Natural killer cell (primary cell): ENCODE measurements at regions not wholly inside any gene's neighbourhood (a gene's known extent, or its start where the extent isn't known, plus 50 kb on each side); places are given as distances from the start of the nearest gene placed in this dataset.

Experiments used
- ATAC-seq, 3 donors: fragments of 150-1000 bp in 2 of 3; fragments of 200-7000 bp in 1 of 3; cut with Tn5 transposase; 1 replicate in 1 of 3; 2 replicates in 2 of 3; pipeline ENCODE4 v1.10.0; 2021; ENCODE audit warnings: mild to moderate bottlenecking in 2 of 3, moderate library complexity in 2 of 3
- DNase-seq, 2 donors: peaks; one replicate each; pipeline versions ENCODE4 v3.0.0 to v3.0.0-alpha.2; 2013 to 2021; ENCODE audit warnings: mixed read lengths in 1 of 2
- H3K27ac ChIP-seq: one replicate; pipeline ENCODE4 v1.5.1; 2013; ENCODE audit warnings: mild to moderate bottlenecking, low read length
- H3K27me3 ChIP-seq: one replicate; pipeline ENCODE4 v1.6.1; 2013; ENCODE audit warnings: low read length; ENCODE audit not compliant: control insufficient read depth, insufficient read depth
- H3K36me3 ChIP-seq: one replicate; pipeline ENCODE4 v1.6.1; 2013; ENCODE audit warnings: low read length; ENCODE audit not compliant: control insufficient read depth, insufficient read depth
- H3K4me1 ChIP-seq: one replicate; pipeline ENCODE4 v1.6.1; 2013; ENCODE audit warnings: low read length; ENCODE audit not compliant: control insufficient read depth, insufficient read depth
- H3K4me3 ChIP-seq: one replicate; pipeline ENCODE4 v1.5.1; 2013; ENCODE audit warnings: low read length
- H3K9me3 ChIP-seq: one replicate; pipeline ENCODE4 v1.6.1; 2013; ENCODE audit warnings: low read length; ENCODE audit not compliant: control insufficient read depth, insufficient read depth
- H3K27ac Mint-ChIP-seq, 2 donors: one replicate each; pipeline ENCODE4 v1.8.0; 2022; ENCODE audit warnings: mild to moderate bottlenecking in 2 of 2, mixed read lengths in 2 of 2, moderate library complexity in 1 of 2
- H3K27me3 Mint-ChIP-seq, 2 donors: one replicate each; pipeline ENCODE4 v1.8.0; 2022; ENCODE audit warnings: low read depth in 2 of 2, mixed read lengths in 2 of 2
- H3K36me3 Mint-ChIP-seq: one replicate; pipeline ENCODE4 v1.8.0; 2022; ENCODE audit warnings: mixed read lengths
- H3K4me1 Mint-ChIP-seq, 2 donors: one replicate each; pipeline ENCODE4 v1.8.0; 2022; ENCODE audit warnings: mixed read lengths in 2 of 2
- H3K4me3 Mint-ChIP-seq: one replicate; pipeline ENCODE4 v1.8.0; 2022; ENCODE audit warnings: mild to moderate bottlenecking, moderate library complexity, mixed read lengths
- H3K9me3 Mint-ChIP-seq, 2 donors: one replicate each; pipeline ENCODE4 v1.8.0; 2022; ENCODE audit warnings: mixed read lengths in 2 of 2
- CTCF ChIP-seq: fragments of 200-600 bp; IDR thresholded peaks from one replicate; pipeline ENCODE4 v1.8.0; 2022; ENCODE audit warnings: antibody characterized with exemption
- WGBS: methylation state at CpG from one replicate; pipeline ENCODE4 v1.1.7; 2013; ENCODE audit warnings: missing lambda C conversion rate; ENCODE audit not compliant: insufficient coverage; 5-methylcytosine and 5-hydroxymethylcytosine counted together
- intact Hi-C: fragments of 100-400 bp; cut with micrococcal nuclease; formaldehyde crosslinking; loops from one replicate; pipeline ENCODE4 v1.14.2; 2022

DNA sequence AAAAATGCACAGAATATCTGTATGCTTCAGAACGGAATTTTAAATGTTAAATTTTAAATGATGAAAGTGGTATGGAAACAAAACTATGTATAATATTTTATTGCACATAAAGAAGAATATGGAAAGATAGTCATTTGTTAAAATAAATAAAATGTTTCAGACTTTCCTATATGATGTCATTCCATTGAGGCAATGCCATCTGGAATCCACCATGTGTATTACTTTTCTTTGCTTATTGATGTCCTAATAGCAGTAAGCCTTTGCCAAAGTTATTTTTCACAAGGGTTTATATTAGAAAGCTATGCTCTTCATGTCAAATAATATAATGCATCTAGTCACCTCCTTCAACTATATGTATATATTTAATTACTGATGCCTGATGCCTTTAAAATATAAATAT, 601.6 kb upstream of the PKDCC start:
- WGBS = no CpG with 5 or more reads among the region's 1 CpG
- H3K4me3 Mint-ChIP-seq = no peak overlapping the region
- no peaks in the 10 kb centered on the region for H3K9me3 ChIP-seq
- no peaks in the 10 kb centered on the region for H3K27me3 ChIP-seq
- peaks cover 7 to 10% of the 10 kb centered on the region in 2 donors for H3K27me3 Mint-ChIP-seq
- no peak for ATAC-seq
- DNase-seq = no peak
- no peak overlapping the region for H3K27ac Mint-ChIP-seq
- no peak overlapping the region for H3K27ac ChIP-seq
- H3K9me3 Mint-ChIP-seq = no peaks in the 10 kb centered on the region
- H3K4me1 ChIP-seq = no peaks in the 10 kb centered on the region
- intact Hi-C loops = no loop called here
- H3K36me3 ChIP-seq = no peaks in the 10 kb centered on the region
- no peak overlapping the region for H3K4me3 ChIP-seq
- no peaks in the 10 kb centered on the region for H3K4me1 Mint-ChIP-seq
- TF ChIP-seq CTCF = no peak
- no peaks in the 10 kb centered on the region for H3K36me3 Mint-ChIP-seq

- H3K27me3 ChIP-seq = no peaks in the 10 kb centered on the region
- Mint-ChIP-seq H3K27ac (no peak overlapping the region), H3K4me3 (no peak overlapping the region), H3K27me3 (peaks cover 4 to 10% of the 10 kb centered on the region in 2 donors), H3K36me3 (no peaks in the 10 kb centered on the region), H3K4me1 (no peaks in the 10 kb centered on the region), H3K9me3 (no peaks in the 10 kb centered on the region)
- no peaks in the 10 kb centered on the region for H3K36me3 ChIP-seq
- no peak for TF ChIP-seq CTCF
- no peaks in the 10 kb centered on the region for H3K9me3 ChIP-seq
- WGBS = 100% methylated on average over 1 of the region's 1 CpG
- DNase-seq (no peak), ATAC-seq (no peak)
- intact Hi-C loops = no loop called here
- H3K4me3 ChIP-seq = no peak overlapping the region
- no peaks in the 10 kb centered on the region for H3K4me1 ChIP-seq
- no peak overlapping the region for H3K27ac ChIP-seq
These were observed 599.6 kb upstream of the PKDCC start for GRCh38 chr2:41448221-41448620.

- Histone ChIP-seq H3K36me3 (no peaks in the 10 kb centered on the region), H3K4me3 (no peak overlapping the region), H3K9me3 (no peaks in the 10 kb centered on the region), H3K27me3 (no peaks in the 10 kb centered on the region), H3K27ac (peak overlapping the region; percentile 96), H3K4me1 (peaks cover 24% of the 10 kb centered on the region)
- no peaks in the 10 kb centered on the region for H3K27me3 Mint-ChIP-seq
- ATAC-seq (no peak), DNase-seq (no peak)
- intact Hi-C loops = loop anchor here (1.0 kb wide), 1 partner anchor 40 kb away; no protein-coding TSS in a partner anchor
- H3K4me3 Mint-ChIP-seq = peak overlapping the region; percentile 77
- H3K36me3 Mint-ChIP-seq = no peaks in the 10 kb centered on the region
- WGBS = 81% methylated on average over 3 of the region's 3 CpGs
- no peak for TF ChIP-seq CTCF
- H3K27ac Mint-ChIP-seq = peak overlapping the region; percentile 77 to 96
- H3K4me1 Mint-ChIP-seq = peaks cover 37 to 40% of the 10 kb centered on the region in 2 donors
- H3K9me3 Mint-ChIP-seq = no peaks in the 10 kb centered on the region
These were observed 590.8 kb upstream of the PKDCC start for GRCh38 chr2:41457026-41457425.

- DNase-seq (no peak), ATAC-seq (no peak)
- Mint-ChIP-seq H3K27me3 (no peaks in the 10 kb centered on the region), H3K4me1 (peaks cover 35 to 40% of the 10 kb centered on the region in 2 donors), H3K9me3 (no peaks in the 10 kb centered on the region), H3K4me3 (no peak overlapping the region), H3K36me3 (no peaks in the 10 kb centered on the region), H3K27ac (peak overlapping the region in 1 of 2 donors; percentile 53)
- H3K4me1 ChIP-seq = peaks cover 21% of the 10 kb centered on the region
- TF ChIP-seq CTCF = no peak
- WGBS = 38% methylated on average over 1 of the region's 1 CpG
- no peaks in the 10 kb centered on the region for H3K36me3 ChIP-seq
- no peak overlapping the region for H3K27ac ChIP-seq
- H3K4me3 ChIP-seq = no peak overlapping the region
- intact Hi-C loops = no loop called here
- no peaks in the 10 kb centered on the region for H3K27me3 ChIP-seq
- no peaks in the 10 kb centered on the region for H3K9me3 ChIP-seq
These were observed 587.2 kb upstream of the PKDCC start for GRCh38 chr2:41460661-41461060.
